Psoas muscle (tissue), 7 donors: ENCODE measurements at regions not wholly inside any gene's neighbourhood (a gene's known extent, or its start where the extent isn't known, plus 50 kb on each side); places are given as distances from the start of the nearest gene placed in this dataset.

Source experiments
- ATAC-seq, 4 donors: fragments of 200-7000 bp; cut with Tn5 transposase; one replicate each; pipeline ENCODE4 v1.9.1; 2020; ENCODE audit warnings: moderate library complexity in 3 of 4, mild to moderate bottlenecking in 2 of 4
- DNase-seq, 2 donors: peaks; one replicate each; pipeline ENCODE4 v3.0.0-alpha.2; 2020
- H3K27ac ChIP-seq: fragments of 200-600 bp; one replicate; pipeline ENCODE4 v1.8.0; 2022
- H3K27me3 ChIP-seq, 3 donors: fragments of 200-600 bp in 1 of 3; one replicate each; pipeline versions ENCODE4 v1.6.1 to v1.8.0; 2013 to 2022; ENCODE audit warnings: low read length in 2 of 3, mild to moderate bottlenecking in 2 of 3, moderate library complexity in 1 of 3; ENCODE audit not compliant: insufficient read depth in 3 of 3
- H3K36me3 ChIP-seq, 2 donors: fragments of 200-600 bp in 1 of 2; one replicate each; pipeline versions ENCODE4 v1.6.1 to v1.8.0; 2013 to 2022; ENCODE audit warnings: low read depth in 1 of 2, mild to moderate bottlenecking in 1 of 2, moderate library complexity in 1 of 2; ENCODE audit not compliant: insufficient read depth in 1 of 2
- H3K4me1 ChIP-seq: fragments of 200-600 bp; one replicate; pipeline ENCODE4 v1.8.0; 2022
- H3K4me3 ChIP-seq: fragments of 200-600 bp; one replicate; pipeline ENCODE4 v1.8.0; 2022; ENCODE audit warnings: mild to moderate bottlenecking
- H3K9me3 ChIP-seq: fragments of 200-600 bp; one replicate; pipeline ENCODE4 v1.8.0; 2022
- WGBS, 3 donors: extraction: QIAGEN DNeasy Blood & Tissue Kit; methylation state at CpG; one replicate each; pipeline versions ENCODE4 v1.1.6 to v1.1.7; 2013; 5-methylcytosine and 5-hydroxymethylcytosine counted together
- intact Hi-C, 2 donors: fragments of 100-400 bp; cut with DNase I; formaldehyde crosslinking; loops; one replicate each; pipeline versions ENCODE4 v1.11.0 to v1.14.2; 2022
- TF ChIP-seq, protein P1 (sequence below): fragments of 200-600 bp; IDR thresholded peaks from one replicate; pipeline ENCODE4 v1.8.0; 2022; ENCODE audit warnings: antibody characterized with exemption
- donor health status: healthy with polysubstance abuse.
- donor health status: DM: no; HTN: no; CAD: no; lungs with moderate emphysema.
- donor health status: Bipolar disorder and iron deficiency.
- donor health status: healthy.
- donor health status: DM: yes; HTN: yes; CAD: no.
- donor health status: DM: no; HTN: no; CAD: no.
- donor health status: DM: yes; HTN: yes; CAD: no.

DNA sequence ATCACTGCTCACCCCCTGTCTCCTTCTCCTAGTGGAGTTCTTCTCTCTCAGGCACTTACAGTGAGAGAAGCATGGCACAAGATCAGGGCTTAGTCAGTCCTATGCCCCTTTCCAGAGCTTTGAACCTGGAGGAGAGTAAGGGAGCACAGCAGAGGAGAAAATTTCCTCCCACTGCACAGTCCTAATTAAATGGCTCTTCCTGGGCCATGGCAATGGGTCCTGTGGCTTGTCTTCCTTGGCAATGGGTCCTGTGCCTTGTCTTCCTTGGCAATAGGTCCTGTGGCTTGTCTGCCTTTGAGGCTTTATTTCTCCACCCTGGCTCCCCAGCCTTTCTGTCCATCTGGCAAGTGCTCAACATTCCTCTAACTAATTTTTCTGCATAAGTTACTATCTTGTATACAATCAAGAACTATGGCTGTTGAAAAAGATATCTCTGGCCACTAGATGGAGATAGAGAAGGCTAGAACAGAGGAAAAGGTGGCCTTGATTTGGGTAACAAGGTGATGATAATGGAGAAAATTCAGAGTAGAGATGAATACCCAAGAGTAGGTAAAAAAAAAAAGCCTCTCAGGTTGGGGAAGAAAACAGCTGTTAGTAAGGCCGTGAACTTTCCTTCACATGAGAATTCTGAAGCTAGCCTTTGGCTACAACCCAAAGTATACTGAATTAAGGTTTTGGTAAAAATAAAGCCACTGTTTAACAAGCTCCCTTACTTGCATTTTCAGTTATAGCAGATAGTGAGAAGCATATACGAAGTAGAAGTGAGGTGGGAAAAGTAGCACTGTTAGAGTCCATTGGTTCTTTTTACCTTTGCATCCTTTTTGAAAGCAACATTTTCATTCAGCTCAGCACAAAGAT lies 504.9 kb downstream of the DOK5 start:
- no peak for DNase-seq
- intact Hi-C loops = no loop called here
- ATAC-seq = no peak
- Histone ChIP-seq H3K9me3 (no peaks in the 10 kb centered on the region), H3K4me1 (no peaks in the 10 kb centered on the region), H3K36me3 (no peaks in the 10 kb centered on the region), H3K4me3 (no peak overlapping the region), H3K27me3 (no peaks in the 10 kb centered on the region), H3K27ac (no peak overlapping the region)
- WGBS, 3 donors = 23 to 37% (median 25%) methylated on average over 2 of the region's 2 CpGs
- TF ChIP-seq, protein P1, sequence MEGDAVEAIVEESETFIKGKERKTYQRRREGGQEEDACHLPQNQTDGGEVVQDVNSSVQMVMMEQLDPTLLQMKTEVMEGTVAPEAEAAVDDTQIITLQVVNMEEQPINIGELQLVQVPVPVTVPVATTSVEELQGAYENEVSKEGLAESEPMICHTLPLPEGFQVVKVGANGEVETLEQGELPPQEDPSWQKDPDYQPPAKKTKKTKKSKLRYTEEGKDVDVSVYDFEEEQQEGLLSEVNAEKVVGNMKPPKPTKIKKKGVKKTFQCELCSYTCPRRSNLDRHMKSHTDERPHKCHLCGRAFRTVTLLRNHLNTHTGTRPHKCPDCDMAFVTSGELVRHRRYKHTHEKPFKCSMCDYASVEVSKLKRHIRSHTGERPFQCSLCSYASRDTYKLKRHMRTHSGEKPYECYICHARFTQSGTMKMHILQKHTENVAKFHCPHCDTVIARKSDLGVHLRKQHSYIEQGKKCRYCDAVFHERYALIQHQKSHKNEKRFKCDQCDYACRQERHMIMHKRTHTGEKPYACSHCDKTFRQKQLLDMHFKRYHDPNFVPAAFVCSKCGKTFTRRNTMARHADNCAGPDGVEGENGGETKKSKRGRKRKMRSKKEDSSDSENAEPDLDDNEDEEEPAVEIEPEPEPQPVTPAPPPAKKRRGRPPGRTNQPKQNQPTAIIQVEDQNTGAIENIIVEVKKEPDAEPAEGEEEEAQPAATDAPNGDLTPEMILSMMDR = peak; percentile 32

DNA sequence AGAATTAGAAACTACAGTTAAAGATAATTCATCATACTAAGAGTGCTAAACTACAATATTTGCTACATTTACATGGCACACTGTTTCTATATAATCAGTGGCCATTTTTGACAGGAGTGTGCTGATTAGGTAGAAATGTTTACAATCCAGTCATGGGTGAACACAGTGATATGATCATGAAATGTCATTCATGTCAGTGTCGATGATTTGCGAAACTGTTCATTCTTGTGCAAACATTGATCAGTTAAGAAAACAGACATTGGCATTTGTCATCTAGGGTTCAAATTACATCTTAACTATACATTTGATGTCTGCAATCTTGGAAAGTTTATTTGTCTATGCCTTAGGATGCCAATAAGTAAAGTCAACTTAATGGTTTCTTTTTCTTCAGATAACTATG lies 474.9 kb downstream of the DOK5 start:
- Histone ChIP-seq H3K4me3 (no peak overlapping the region), H3K27me3 (no peaks in the 10 kb centered on the region), H3K36me3 (no peaks in the 10 kb centered on the region), H3K27ac (no peak overlapping the region), H3K4me1 (no peaks in the 10 kb centered on the region), H3K9me3 (no peaks in the 10 kb centered on the region)
- DNase-seq (no peak), ATAC-seq (no peak)
- TF ChIP-seq, protein P1 = no peak
- WGBS, 3 donors = 94 to 98% (median 96%) methylated on average over 2 of the region's 2 CpGs
- intact Hi-C loops = no loop called here

DNA sequence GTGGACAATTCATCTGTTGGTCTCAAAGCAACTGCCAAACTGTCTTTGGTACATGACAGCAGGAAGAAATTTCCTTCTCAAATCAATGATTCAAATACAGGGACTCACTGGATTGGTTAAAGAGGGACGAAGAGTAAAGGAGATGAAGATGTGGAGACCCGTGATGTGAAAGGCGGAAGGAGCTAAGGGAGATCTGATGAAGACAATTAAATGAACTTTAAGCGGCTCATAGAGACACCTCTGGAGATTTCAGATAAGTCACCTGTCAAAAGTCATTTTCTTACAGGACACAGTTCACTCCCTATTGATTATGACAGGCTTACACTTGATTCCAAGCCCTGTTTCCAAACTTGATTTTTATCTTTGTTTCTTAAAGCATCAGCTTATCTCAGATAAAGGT lies 466.3 kb downstream of the DOK5 start:
- H3K36me3 ChIP-seq = no peaks in the 10 kb centered on the region
- H3K4me3 ChIP-seq = no peak overlapping the region
- WGBS, 3 donors = 86 to 89% (median 89%) methylated on average over 4 of the region's 4 CpGs
- H3K27me3 ChIP-seq = no peaks in the 10 kb centered on the region
- intact Hi-C loops = loop anchor here in 1 of 2 donors (5.0 kb wide), 1 partner anchor 51 kb away; no protein-coding TSS in a partner anchor
- TF ChIP-seq, protein P1 = no peak
- no peak overlapping the region for H3K27ac ChIP-seq
- DNase-seq = no peak
- no peak for ATAC-seq
- H3K9me3 ChIP-seq = no peaks in the 10 kb centered on the region
- no peaks in the 10 kb centered on the region for H3K4me1 ChIP-seq

DNA sequence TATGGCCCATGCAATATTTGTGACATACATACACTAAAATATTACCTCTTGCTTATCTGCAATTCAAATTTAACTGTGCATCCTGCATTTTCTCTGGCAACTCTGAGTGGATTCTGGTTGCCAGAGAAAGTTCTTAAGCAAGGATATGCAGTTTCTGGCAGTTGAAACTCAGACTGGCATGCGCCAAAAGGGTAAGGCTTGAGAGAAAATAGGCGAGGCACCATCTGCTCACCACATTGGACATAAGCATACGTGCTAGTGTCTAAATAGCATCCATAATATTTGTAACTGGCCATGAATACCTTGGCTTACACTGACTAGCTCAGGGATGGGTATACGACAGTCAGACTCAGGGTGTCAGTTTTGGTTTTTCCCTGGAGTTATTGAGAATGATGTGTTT lies 465.1 kb downstream of the DOK5 start:
- no peak for DNase-seq
- TF ChIP-seq, protein P1 = no peak
- H3K27me3 ChIP-seq = no peaks in the 10 kb centered on the region
- WGBS, 3 donors = 45 to 51% (median 50%) methylated on average over 4 of the region's 4 CpGs
- H3K4me3 ChIP-seq = no peak overlapping the region
- no peaks in the 10 kb centered on the region for H3K36me3 ChIP-seq
- no peak overlapping the region for H3K27ac ChIP-seq
- H3K9me3 ChIP-seq = no peaks in the 10 kb centered on the region
- intact Hi-C loops = loop anchor here in 1 of 2 donors (5.0 kb wide), 1 partner anchor 52 kb away; no protein-coding TSS in a partner anchor
- H3K4me1 ChIP-seq = no peaks in the 10 kb centered on the region
- ATAC-seq = no peak
